Right cardiac atrium (tissue), 5 donors: ENCODE measurements at regions not wholly inside any gene's neighbourhood (a gene's known extent, or its start where the extent isn't known, plus 50 kb on each side); places are given as distances from the start of the nearest gene placed in this dataset.
A peak's percentile ranks its signal among the peaks of the same experiment; 100 is the strongest.

ENCODE experiments used
- ATAC-seq, 2 donors: fragments of 200-7000 bp; cut with Tn5 transposase; one replicate each; pipeline versions ENCODE4 v1.8.0 to v1.9.1; 2020; ENCODE audit warnings: moderate library complexity in 2 of 2, mild to moderate bottlenecking in 1 of 2
- DNase-seq, 3 donors: peaks; one replicate each; pipeline ENCODE4 v3.0.0-alpha.2; 2020
- H3K27ac ChIP-seq: one replicate; pipeline ENCODE4 v1.5.1; 2013; ENCODE audit warnings: mild to moderate bottlenecking, low read length, control low read depth, moderate library complexity
- H3K27me3 ChIP-seq: one replicate; pipeline ENCODE4 v1.6.1; 2013; ENCODE audit not compliant: control insufficient read depth, insufficient read depth
- H3K4me1 ChIP-seq: one replicate; pipeline ENCODE4 v1.6.1; 2013; ENCODE audit warnings: low read length; ENCODE audit not compliant: control insufficient read depth, insufficient read depth
- H3K4me3 ChIP-seq: one replicate; pipeline ENCODE4 v1.5.1; 2013; ENCODE audit warnings: low read length, control low read depth
- H3K9me3 ChIP-seq: one replicate; pipeline ENCODE4 v1.6.1; 2013; ENCODE audit warnings: low read length; ENCODE audit not compliant: control insufficient read depth
- WGBS: extraction: QIAGEN DNeasy Blood & Tissue Kit; methylation state at CpG from one replicate; pipeline ENCODE4 v1.1.7; 2013; 5-methylcytosine and 5-hydroxymethylcytosine counted together
- intact Hi-C, 4 donors: fragments of 100-400 bp; cut with DNase I; formaldehyde crosslinking; loops; one replicate each; pipeline versions ENCODE4 v1.11.0 to v1.14.0; 2022 to 2023
- donor health status: healthy with polysubstance abuse.
- donor health status: DM: no; HTN: yes; CAD: no.
- donor health status: DM: no; HTN: no; CAD: no.
- donor health status: DM: no; HTN: yes; CAD: no; lungs with severe emphysema.
- donor health status: DM: yes; HTN: yes; CAD: no.

GRCh38 chr1:58367217-58367616, 179.3 kb downstream of the OMA1 start:
- peaks cover 2% of the 10 kb centered on the region for H3K4me1 ChIP-seq
- intact Hi-C loops, result no loop called here
- ATAC-seq, result peak in 1 of 2 donors; percentile 67
- no peaks in the 10 kb centered on the region for H3K9me3 ChIP-seq
- no peaks in the 10 kb centered on the region for H3K27me3 ChIP-seq
- no peak overlapping the region for H3K27ac ChIP-seq
- no peak for DNase-seq
- H3K4me3 ChIP-seq, result no peak overlapping the region

GRCh38 chr1:58365328-58365727, 181.2 kb downstream of the OMA1 start:
- 83% methylated on average over 2 of the region's 2 CpGs for WGBS
- intact Hi-C loops, result no loop called here
- H3K27me3 ChIP-seq, result no peaks in the 10 kb centered on the region
- ATAC-seq (no peak), DNase-seq (no peak)
- H3K4me3 ChIP-seq, result no peak overlapping the region
- H3K9me3 ChIP-seq, result no peaks in the 10 kb centered on the region
- H3K4me1 ChIP-seq, result peaks cover 2% of the 10 kb centered on the region
- H3K27ac ChIP-seq, result no peak overlapping the region

- DNase-seq, result no peak
- intact Hi-C loops, result no loop called here
- no peaks in the 10 kb centered on the region for H3K9me3 ChIP-seq
- ATAC-seq, result no peak
- H3K4me1 ChIP-seq, result peaks cover 2% of the 10 kb centered on the region
- H3K27me3 ChIP-seq, result no peaks in the 10 kb centered on the region
- 64% methylated on average over 3 of the region's 3 CpGs for WGBS
- H3K4me3 ChIP-seq, result no peak overlapping the region
- H3K27ac ChIP-seq, result no peak overlapping the region
Observed at GRCh38 chr1:58363585-58363984, 182.9 kb downstream of the OMA1 start.

- no peaks in the 10 kb centered on the region for H3K9me3 ChIP-seq
- DNase-seq, result no peak
- ATAC-seq, result no peak
- no peaks in the 10 kb centered on the region for H3K27me3 ChIP-seq
- intact Hi-C loops, result no loop called here
- no peak overlapping the region for H3K27ac ChIP-seq
- H3K4me3 ChIP-seq, result no peak overlapping the region
- 37% methylated on average over 2 of the region's 2 CpGs for WGBS
- H3K4me1 ChIP-seq, result no peaks in the 10 kb centered on the region
Observed at GRCh38 chr1:58361134-58361533, 185.4 kb downstream of the OMA1 start.

- intact Hi-C loops, result no loop called here
- Histone ChIP-seq H3K27ac (no peak overlapping the region), H3K4me3 (no peak overlapping the region), H3K27me3 (no peaks in the 10 kb centered on the region), H3K4me1 (no peaks in the 10 kb centered on the region), H3K9me3 (no peaks in the 10 kb centered on the region)
- WGBS, result 60% methylated on average over 4 of the region's 4 CpGs
- ATAC-seq (no peak), DNase-seq (no peak)
Observed at GRCh38 chr1:58358346-58358745, 188.2 kb downstream of the OMA1 start.

- Histone ChIP-seq H3K27me3 (no peaks in the 10 kb centered on the region), H3K27ac (no peak overlapping the region), H3K4me3 (no peak overlapping the region), H3K9me3 (no peaks in the 10 kb centered on the region), H3K4me1 (no peaks in the 10 kb centered on the region)
- intact Hi-C loops, result no loop called here
- 45% methylated on average over 2 of the region's 2 CpGs for WGBS
- DNase-seq, result no peak
- ATAC-seq, result no peak
Observed at GRCh38 chr1:58356402-58356801, 190.1 kb downstream of the OMA1 start.

- Histone ChIP-seq H3K9me3 (no peaks in the 10 kb centered on the region), H3K27ac (no peak overlapping the region), H3K27me3 (no peaks in the 10 kb centered on the region), H3K4me1 (no peaks in the 10 kb centered on the region), H3K4me3 (no peak overlapping the region)
- no peak for DNase-seq
- 81% methylated on average over 2 of the region's 2 CpGs for WGBS
- intact Hi-C loops, result no loop called here
- no peak for ATAC-seq
Observed at GRCh38 chr1:58353168-58353567, 193.4 kb downstream of the OMA1 start.

GRCh38 chr1:58352476-58353092, 193.9 kb downstream of the OMA1 start:
- Histone ChIP-seq H3K27ac (no peak overlapping the region), H3K27me3 (no peaks in the 10 kb centered on the region), H3K9me3 (no peaks in the 10 kb centered on the region), H3K4me1 (no peaks in the 10 kb centered on the region), H3K4me3 (no peak overlapping the region)
- intact Hi-C loops, result no loop called here
- no peak for ATAC-seq
- WGBS, result 91% methylated on average over 6 of the region's 6 CpGs
- no peak for DNase-seq

GRCh38 chr1:58346036-58346355, 200.5 kb downstream of the OMA1 start:
- Histone ChIP-seq H3K27ac (no peak overlapping the region), H3K4me3 (no peak overlapping the region), H3K4me1 (no peaks in the 10 kb centered on the region), H3K9me3 (no peaks in the 10 kb centered on the region), H3K27me3 (no peaks in the 10 kb centered on the region)
- intact Hi-C loops, result no loop called here
- WGBS, result 52% methylated on average over 7 of the region's 7 CpGs
- ATAC-seq (no peak), DNase-seq (no peak)

GRCh38 chr1:58345215-58346035, 201.1 kb downstream of the OMA1 start:
- Histone ChIP-seq H3K27me3 (no peaks in the 10 kb centered on the region), H3K4me3 (no peak overlapping the region), H3K9me3 (no peaks in the 10 kb centered on the region), H3K4me1 (no peaks in the 10 kb centered on the region), H3K27ac (no peak overlapping the region)
- DNase-seq (no peak), ATAC-seq (no peak)
- intact Hi-C loops, result no loop called here
- WGBS, result 63% methylated on average over 5 of the region's 5 CpGs

GRCh38 chr1:58340185-58340584, 206.3 kb downstream of the OMA1 start:
- H3K27ac ChIP-seq, result no peak overlapping the region
- H3K27me3 ChIP-seq, result no peaks in the 10 kb centered on the region
- H3K4me1 ChIP-seq, result no peaks in the 10 kb centered on the region
- H3K4me3 ChIP-seq, result no peak overlapping the region
- intact Hi-C loops, result no loop called here
- ATAC-seq (no peak), DNase-seq (no peak)
- WGBS, result 60% methylated on average over 4 of the region's 4 CpGs
- no peaks in the 10 kb centered on the region for H3K9me3 ChIP-seq

GRCh38 chr1:58338081-58338480, 208.4 kb downstream of the OMA1 start:
- H3K27ac ChIP-seq, result no peak overlapping the region
- intact Hi-C loops, result no loop called here
- 51% methylated on average over 1 of the region's 1 CpG for WGBS
- H3K9me3 ChIP-seq, result no peaks in the 10 kb centered on the region
- H3K27me3 ChIP-seq, result no peaks in the 10 kb centered on the region
- H3K4me3 ChIP-seq, result no peak overlapping the region
- no peak for ATAC-seq
- no peak for DNase-seq
- H3K4me1 ChIP-seq, result no peaks in the 10 kb centered on the region
